B cell (primary cell): ENCODE measurements at regions not wholly inside any gene's neighbourhood (a gene's known extent, or its start where the extent isn't known, plus 50 kb on each side); places are given as distances from the start of the nearest gene placed in this dataset.

ENCODE experiments used
- ATAC-seq: fragments of 200-7000 bp; cut with Tn5 transposase; one replicate; pipeline ENCODE4 v1.10.0; 2021; ENCODE audit warnings: low read depth, mild to moderate bottlenecking, moderate number of reproducible peaks, moderate library complexity
- CTCF ChIA-PET: fragments of 350-600 bp; sonication (Branson Sonifier 250); formaldehyde crosslinking; loops from one replicate; lab custom pipeline; 2021; ENCODE audit warnings: antibody characterized with exemption, inconsistent platforms; lab: Charles Lee
- POLR2A ChIA-PET: fragments of 350-600 bp; sonication (Branson Sonifier 250); formaldehyde crosslinking; loops from one replicate; lab custom pipeline; 2021; ENCODE audit warnings: antibody characterized with exemption; lab: Charles Lee
- DNase-seq: peaks from one replicate; pipeline ENCODE4 v3.0.0; 2013
- H2AFZ ChIP-seq: 2 replicates; pipeline ENCODE4 v1.6.1; 2012; ENCODE audit warnings: mild to moderate bottlenecking, low read depth, low read length; ENCODE audit not compliant: insufficient read depth, poor library complexity, severe bottlenecking
- H3K27ac ChIP-seq, 2 donors: 1 replicate in 1 of 2; 2 replicates in 1 of 2; pipeline ENCODE4 v1.5.1; 2012 to 2013; ENCODE audit warnings: low read length in 2 of 2, mild to moderate bottlenecking in 2 of 2, moderate library complexity in 1 of 2
- H3K27me3 ChIP-seq, 4 experiments: fragments of 200-600 bp in 1 of 4; sonication (generic) in 1 of 4; replicated peaks in 1 of 4; 1 replicate in 2 of 4; 2 replicates in 2 of 4; pipeline versions ENCODE4 v1.6.1 to v1.7.0; 2013 to 2016; ENCODE audit warnings: low read length in 3 of 4, mild to moderate bottlenecking in 2 of 4, mixed read lengths in 1 of 4, moderate library complexity in 1 of 4; ENCODE audit not compliant: insufficient read depth in 4 of 4, control insufficient read depth in 3 of 4; ENCODE audit errors: control extremely low read depth in 1 of 4
- H3K36me3 ChIP-seq, 2 experiments: replicated peaks in 1 of 2; 1 replicate in 1 of 2; 2 replicates in 1 of 2; pipeline versions ENCODE4 v1.6.1 to v1.7.1; 2013; ENCODE audit warnings: low read length in 1 of 2; ENCODE audit not compliant: insufficient read depth in 2 of 2, control insufficient read depth in 1 of 2; ENCODE audit errors: control extremely low read depth in 1 of 2, extremely low read depth in 1 of 2
- H3K4me1 ChIP-seq, 2 donors: fragments of 200-600 bp in 1 of 2; sonication (generic) in 1 of 2; 1 replicate in 1 of 2; 2 replicates in 1 of 2; pipeline versions ENCODE4 v1.5.1 to v1.6.1; 2013 to 2017; ENCODE audit warnings: low read length in 2 of 2; ENCODE audit not compliant: control insufficient read depth in 2 of 2, insufficient read depth in 2 of 2
- H3K4me2 ChIP-seq: replicated peaks from 2 replicates; pipeline ENCODE3; 2012; ENCODE audit warnings: mild to moderate bottlenecking, low read depth, low read length; ENCODE audit not compliant: poor library complexity, severe bottlenecking
- H3K4me3 ChIP-seq, 5 experiments: fragments of 200-600 bp in 1 of 5; sonication (generic) in 1 of 5; 1 replicate in 3 of 5; 2 replicates in 2 of 5; pipeline versions ENCODE4 v1.5.1 to v1.7.0; 2011 to 2016; ENCODE audit warnings: low read length in 4 of 5, mild to moderate bottlenecking in 4 of 5, low read depth in 2 of 5, control low read depth in 1 of 5, moderate library complexity in 1 of 5; ENCODE audit not compliant: insufficient read depth in 1 of 5; ENCODE audit errors: control extremely low read depth in 1 of 5, extremely low read depth in 1 of 5
- H3K79me2 ChIP-seq: fragments of 200-600 bp; sonication (generic); one replicate; pipeline ENCODE4 v1.6.0; 2016; ENCODE audit warnings: low read length; ENCODE audit not compliant: control insufficient read depth, insufficient read depth
- H3K9ac ChIP-seq: fragments of 200-600 bp; sonication (generic); 2 replicates; pipeline ENCODE4 v1.6.1; 2017; ENCODE audit warnings: mild to moderate bottlenecking, low read length, moderate library complexity
- H3K9me3 ChIP-seq, 3 donors: one replicate each; pipeline versions ENCODE4 v1.6.1 to v1.7.1; 2013; ENCODE audit warnings: low read length in 2 of 3; ENCODE audit not compliant: control insufficient read depth in 2 of 3, insufficient read depth in 1 of 3; ENCODE audit errors: control extremely low read depth in 1 of 3
- H4K20me1 ChIP-seq: 2 replicates; pipeline ENCODE4 v1.6.0; 2012; ENCODE audit warnings: mild to moderate bottlenecking, low read length; ENCODE audit not compliant: insufficient read depth, control insufficient read depth, poor library complexity, severe bottlenecking
- H3K27ac Mint-ChIP-seq: one replicate; pipeline ENCODE4 v1.8.0; 2021; ENCODE audit warnings: mixed read lengths
- H3K27me3 Mint-ChIP-seq: one replicate; pipeline ENCODE4 v1.8.0; 2021; ENCODE audit warnings: mixed read lengths
- H3K4me1 Mint-ChIP-seq: one replicate; pipeline ENCODE4 v1.8.0; 2021; ENCODE audit warnings: mixed read lengths
- H3K4me3 Mint-ChIP-seq: one replicate; pipeline ENCODE4 v1.8.0; 2021; ENCODE audit warnings: mixed read lengths
- H3K9me3 Mint-ChIP-seq: one replicate; pipeline ENCODE4 v1.8.0; 2022; ENCODE audit warnings: mixed read lengths; ENCODE audit not compliant: insufficient read depth
- EZH2 ChIP-seq: IDR thresholded peaks from 2 replicates; pipeline ENCODE4 v1.6.1; 2012; ENCODE audit warnings: borderline replicate concordance, low read depth, mild to moderate bottlenecking, moderate library complexity, low read length; ENCODE audit not compliant: insufficient read depth, poor library complexity, severe bottlenecking
- WGBS: methylation state at CpG from one replicate; pipeline ENCODE4 v1.1.5; 2013; ENCODE audit warnings: missing lambda C conversion rate; ENCODE audit not compliant: insufficient coverage; 5-methylcytosine and 5-hydroxymethylcytosine counted together
- intact Hi-C: fragments of 100-400 bp; cut with micrococcal nuclease; formaldehyde crosslinking; loops from one replicate; pipeline ENCODE4 v1.10.0; 2022
- TF ChIP-seq, protein P1 (sequence below): fragments of 200-600 bp; IDR thresholded peaks from one replicate; pipeline ENCODE4 v1.8.0; 2022; ENCODE audit warnings: antibody characterized with exemption, mild to moderate bottlenecking

DNA sequence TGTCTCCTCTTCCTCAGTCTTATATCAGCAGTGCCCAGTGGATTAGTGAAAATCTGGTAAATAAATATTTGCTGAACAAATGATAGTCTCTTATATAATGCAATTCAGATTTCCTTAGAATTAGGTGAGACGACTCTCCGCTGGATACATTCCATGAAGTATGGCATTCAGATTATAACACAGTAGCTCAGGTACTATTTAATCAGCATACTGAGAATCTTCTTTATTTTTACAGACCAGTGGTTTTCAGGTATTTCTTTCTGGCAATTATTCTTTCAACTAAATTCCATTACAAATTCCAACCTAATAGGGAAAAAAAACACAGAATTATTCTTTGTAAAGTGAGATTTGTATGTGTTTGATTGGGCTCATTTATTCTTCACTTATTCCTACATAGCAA is 435.5 kb downstream of the TAF11L14 start:
- Histone ChIP-seq H2AFZ (no peak overlapping the region), H3K4me2 (no peak overlapping the region), H3K27ac (no peak overlapping the region), H3K9me3 (no peaks in the 10 kb centered on the region), H3K27me3 (no peaks in the 10 kb centered on the region), H3K4me1 (no peaks in the 10 kb centered on the region), H3K9ac (no peak overlapping the region), H3K79me2 (no peaks in the 10 kb centered on the region), H3K4me3 (no peak overlapping the region), H4K20me1 (no peaks in the 10 kb centered on the region), H3K36me3 (no peaks in the 10 kb centered on the region)
- Mint-ChIP-seq H3K27ac (no peak overlapping the region), H3K4me3 (no peak overlapping the region), H3K9me3 (no peaks in the 10 kb centered on the region), H3K4me1 (no peaks in the 10 kb centered on the region), H3K27me3 (no peaks in the 10 kb centered on the region)
- TF ChIP-seq, protein P1, sequence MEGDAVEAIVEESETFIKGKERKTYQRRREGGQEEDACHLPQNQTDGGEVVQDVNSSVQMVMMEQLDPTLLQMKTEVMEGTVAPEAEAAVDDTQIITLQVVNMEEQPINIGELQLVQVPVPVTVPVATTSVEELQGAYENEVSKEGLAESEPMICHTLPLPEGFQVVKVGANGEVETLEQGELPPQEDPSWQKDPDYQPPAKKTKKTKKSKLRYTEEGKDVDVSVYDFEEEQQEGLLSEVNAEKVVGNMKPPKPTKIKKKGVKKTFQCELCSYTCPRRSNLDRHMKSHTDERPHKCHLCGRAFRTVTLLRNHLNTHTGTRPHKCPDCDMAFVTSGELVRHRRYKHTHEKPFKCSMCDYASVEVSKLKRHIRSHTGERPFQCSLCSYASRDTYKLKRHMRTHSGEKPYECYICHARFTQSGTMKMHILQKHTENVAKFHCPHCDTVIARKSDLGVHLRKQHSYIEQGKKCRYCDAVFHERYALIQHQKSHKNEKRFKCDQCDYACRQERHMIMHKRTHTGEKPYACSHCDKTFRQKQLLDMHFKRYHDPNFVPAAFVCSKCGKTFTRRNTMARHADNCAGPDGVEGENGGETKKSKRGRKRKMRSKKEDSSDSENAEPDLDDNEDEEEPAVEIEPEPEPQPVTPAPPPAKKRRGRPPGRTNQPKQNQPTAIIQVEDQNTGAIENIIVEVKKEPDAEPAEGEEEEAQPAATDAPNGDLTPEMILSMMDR = no peak
- TF ChIP-seq EZH2 = no peak
- ATAC-seq (no peak), DNase-seq (no peak)
- CTCF ChIA-PET = no interaction called here
- POLR2A ChIA-PET = no interaction called here
- intact Hi-C loops = no loop called here
- no CpG with 5 or more reads among the region's 2 CpGs for WGBS

DNA sequence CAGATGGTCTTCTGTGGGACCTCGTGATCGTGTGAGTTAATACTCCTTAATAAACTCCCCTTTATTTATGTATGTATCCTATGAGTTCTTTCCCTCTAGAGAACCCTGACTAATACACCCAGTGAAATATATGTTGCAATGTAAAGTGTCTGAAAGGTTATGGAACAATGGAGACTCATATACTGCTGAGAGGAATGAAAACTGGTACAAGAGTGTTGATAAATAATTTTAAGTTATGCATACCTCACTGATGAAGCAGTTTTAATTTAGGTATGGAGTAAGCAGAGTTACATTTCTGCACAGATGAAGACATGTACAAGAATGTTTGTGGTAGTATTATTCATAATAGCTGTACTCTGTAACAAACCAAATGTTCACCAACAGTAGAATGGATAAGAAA is 438.3 kb downstream of the TAF11L14 start:
- Histone ChIP-seq H3K9ac (no peak overlapping the region), H3K27ac (no peak overlapping the region), H3K4me2 (no peak overlapping the region), H4K20me1 (no peaks in the 10 kb centered on the region), H3K36me3 (no peaks in the 10 kb centered on the region), H2AFZ (no peak overlapping the region), H3K4me1 (no peaks in the 10 kb centered on the region), H3K27me3 (no peaks in the 10 kb centered on the region), H3K9me3 (no peaks in the 10 kb centered on the region), H3K79me2 (no peaks in the 10 kb centered on the region), H3K4me3 (no peak overlapping the region)
- H3K4me3 Mint-ChIP-seq = no peak overlapping the region
- no peaks in the 10 kb centered on the region for H3K27me3 Mint-ChIP-seq
- H3K9me3 Mint-ChIP-seq = no peaks in the 10 kb centered on the region
- ChIA-PET CTCF (no interaction called here), POLR2A (no interaction called here)
- no peak overlapping the region for H3K27ac Mint-ChIP-seq
- intact Hi-C loops = no loop called here
- TF ChIP-seq, protein P1 = no peak
- TF ChIP-seq EZH2 = no peak
- WGBS = no CpG with 5 or more reads among the region's 2 CpGs
- DNase-seq = no peak
- H3K4me1 Mint-ChIP-seq = no peaks in the 10 kb centered on the region
- no peak for ATAC-seq
